ENCODE measurements at regions not wholly inside any gene's neighbourhood (a gene's known extent, or its start where the extent isn't known, plus 50 kb on each side); places are given as distances from the start of the nearest gene placed in this dataset.

GRCh38 chr4:29066861-29067260, 1653.3 kb upstream of the PCDH7 start:
- Histone ChIP-seq H3K36me3 (ENCODE audit: control insufficient read depth, insufficient read depth, low read length) (no peaks in the 10 kb centered on the region), H3K4me2 (ENCODE audit: extremely low read depth, insufficient read depth, low read length) (no peak overlapping the region), H3K9me3 (ENCODE audit: control insufficient read depth, insufficient read depth, low read depth, low read length) (no peaks in the 10 kb centered on the region), H4K20me1 (ENCODE audit: control insufficient read depth, extremely low read depth, insufficient read depth, low read length) (no peaks in the 10 kb centered on the region), H3K79me2 (ENCODE audit: control insufficient read depth, insufficient read depth, low read length) (no peaks in the 10 kb centered on the region), H3K4me1 (ENCODE audit: control insufficient read depth, extremely low read depth, insufficient read depth, low read length) (no peaks in the 10 kb centered on the region), H3K9ac (ENCODE audit: insufficient read depth, low read length) (no peak overlapping the region), H3K27ac (ENCODE audit: insufficient read depth, low read length) (no peak overlapping the region), H3K4me3 (replicated peaks in 1 of 4; ENCODE audit: control extremely low read depth in 1 of 4, insufficient read depth in 1 of 4, low read depth in 3 of 4, low read length in 4 of 4) (no peak overlapping the region), H2AFZ (ENCODE audit: low read length) (no peak overlapping the region), H3K27me3 (ENCODE audit: control insufficient read depth, insufficient read depth, low read length) (no peaks in the 10 kb centered on the region)
- peak in 1 of 2 donors; percentile 21 for DNase-seq (ENCODE audit: low read depth in 2 of 2)
- TF ChIP-seq CTCF (conservative IDR thresholded peaks at IDR 0.05 in 1 of 2, IDR thresholded peaks at IDR 0.05 in 1 of 2; ENCODE audit: low read depth in 1 of 2, low read length in 2 of 2): no peak
- no peak for TF ChIP-seq EZH2 (IDR thresholded peaks at IDR 0.05; ENCODE audit: low read length, missing control alignments)

- H3K36me3 ChIP-seq (ENCODE audit: control insufficient read depth, insufficient read depth, low read length): no peaks in the 10 kb centered on the region
- H3K4me3 ChIP-seq (replicated peaks in 1 of 4; ENCODE audit: control extremely low read depth in 1 of 4, insufficient read depth in 1 of 4, low read depth in 3 of 4, low read length in 4 of 4): no peak overlapping the region
- H3K9me3 ChIP-seq (ENCODE audit: control insufficient read depth, insufficient read depth, low read depth, low read length): no peaks in the 10 kb centered on the region
- no peak overlapping the region for H3K9ac ChIP-seq (ENCODE audit: insufficient read depth, low read length)
- H3K79me2 ChIP-seq (ENCODE audit: control insufficient read depth, insufficient read depth, low read length): no peaks in the 10 kb centered on the region
- no peak overlapping the region for H3K4me2 ChIP-seq (ENCODE audit: extremely low read depth, insufficient read depth, low read length)
- no peaks in the 10 kb centered on the region for H3K27me3 ChIP-seq (ENCODE audit: control insufficient read depth, insufficient read depth, low read length)
- H4K20me1 ChIP-seq (ENCODE audit: control insufficient read depth, extremely low read depth, insufficient read depth, low read length): no peaks in the 10 kb centered on the region
- DNase-seq (ENCODE audit: low read depth in 2 of 2): no peak
- H3K4me1 ChIP-seq (ENCODE audit: control insufficient read depth, extremely low read depth, insufficient read depth, low read length): no peaks in the 10 kb centered on the region
- no peak overlapping the region for H2AFZ ChIP-seq (ENCODE audit: low read length)
- TF ChIP-seq CTCF (conservative IDR thresholded peaks at IDR 0.05 in 1 of 2, IDR thresholded peaks at IDR 0.05 in 1 of 2; ENCODE audit: low read depth in 1 of 2, low read length in 2 of 2) (no peak), EZH2 (IDR thresholded peaks at IDR 0.05; ENCODE audit: low read length, missing control alignments) (no peak)
- H3K27ac ChIP-seq (ENCODE audit: insufficient read depth, low read length): no peak overlapping the region
Observed at GRCh38 chr4:29073571-29073970, 1646.6 kb upstream of the PCDH7 start.

GRCh38 chr4:29075366-29075765, 1644.8 kb upstream of the PCDH7 start:
- Histone ChIP-seq H3K79me2 (ENCODE audit: control insufficient read depth, insufficient read depth, low read length) (no peaks in the 10 kb centered on the region), H3K27ac (ENCODE audit: insufficient read depth, low read length) (no peak overlapping the region), H3K36me3 (ENCODE audit: control insufficient read depth, insufficient read depth, low read length) (no peaks in the 10 kb centered on the region), H3K4me2 (ENCODE audit: extremely low read depth, insufficient read depth, low read length) (no peak overlapping the region), H3K27me3 (ENCODE audit: control insufficient read depth, insufficient read depth, low read length) (no peaks in the 10 kb centered on the region), H3K4me3 (replicated peaks in 1 of 4; ENCODE audit: control extremely low read depth in 1 of 4, insufficient read depth in 1 of 4, low read depth in 3 of 4, low read length in 4 of 4) (no peak overlapping the region), H3K4me1 (ENCODE audit: control insufficient read depth, extremely low read depth, insufficient read depth, low read length) (no peaks in the 10 kb centered on the region), H3K9ac (ENCODE audit: insufficient read depth, low read length) (no peak overlapping the region), H2AFZ (ENCODE audit: low read length) (no peak overlapping the region), H4K20me1 (ENCODE audit: control insufficient read depth, extremely low read depth, insufficient read depth, low read length) (no peaks in the 10 kb centered on the region), H3K9me3 (ENCODE audit: control insufficient read depth, insufficient read depth, low read depth, low read length) (no peaks in the 10 kb centered on the region)
- TF ChIP-seq CTCF (conservative IDR thresholded peaks at IDR 0.05 in 1 of 2, IDR thresholded peaks at IDR 0.05 in 1 of 2; ENCODE audit: low read depth in 1 of 2, low read length in 2 of 2) (no peak), EZH2 (IDR thresholded peaks at IDR 0.05; ENCODE audit: low read length, missing control alignments) (no peak)
- DNase-seq (ENCODE audit: low read depth in 2 of 2): no peak

All from fibroblast of lung (primary cell).